Thyroid gland (tissue), 4 donors: ENCODE measurements at regions not wholly inside any gene's neighbourhood (a gene's known extent, or its start where the extent isn't known, plus 50 kb on each side); places are given as distances from the start of the nearest gene placed in this dataset.

Source experiments
- DNase-seq, 2 donors: peaks; one replicate each; pipeline ENCODE4 v3.0.0-alpha.2; 2019
- H3K27ac ChIP-seq, 3 donors: fragments of 200-600 bp; sonication (generic); 1 replicate in 2 of 3; 2 replicates in 1 of 3; pipeline ENCODE4 v1.5.1; 2016 to 2019; ENCODE audit warnings: mild to moderate bottlenecking in 1 of 3, moderate library complexity in 1 of 3
- H3K27me3 ChIP-seq: fragments of 200-600 bp; sonication (generic); one replicate; pipeline ENCODE4 v1.5.1; 2019
- H3K36me3 ChIP-seq, 2 donors: fragments of 200-600 bp; sonication (generic); one replicate each; pipeline ENCODE4 v1.5.1; 2016 to 2019
- H3K4me1 ChIP-seq, 2 donors: fragments of 200-600 bp; sonication (generic); one replicate each; pipeline ENCODE4 v1.5.1; 2017 to 2019
- H3K4me3 ChIP-seq, 3 donors: fragments of 200-600 bp; sonication (generic); replicated peaks in 1 of 3; 1 replicate in 2 of 3; 2 replicates in 1 of 3; pipeline ENCODE4 v1.5.1; 2016; ENCODE audit warnings: mild to moderate bottlenecking in 1 of 3
- H3K9me3 ChIP-seq: fragments of 200-600 bp; sonication (generic); one replicate; pipeline ENCODE4 v1.5.1; 2017
- CTCF ChIP-seq, 6 experiments: fragments of 200-600 bp in 3 of 6; fragments of 450-650 bp in 3 of 6; sonication (generic) in 3 of 6; IDR thresholded peaks; one replicate each; pipeline ENCODE4 v1.5.1; 2016 to 2019; ENCODE audit warnings: antibody characterized with exemption in 6 of 6, mild to moderate bottlenecking in 2 of 6, inconsistent platforms in 1 of 6, moderate library complexity in 1 of 6
- POLR2A ChIP-seq, 2 donors: fragments of 450-650 bp; IDR thresholded peaks; one replicate each; pipeline ENCODE4 v1.6.1; 2017; ENCODE audit warnings: antibody characterized with exemption in 2 of 2, mild to moderate bottlenecking in 2 of 2, moderate library complexity in 1 of 2
- WGBS, 2 donors: methylation state at CpG; one replicate each; pipeline ENCODE4 v1.1.5; 2017; 5-methylcytosine and 5-hydroxymethylcytosine counted together
- intact Hi-C: fragments of 100-400 bp; cut with DNase I; formaldehyde crosslinking; loops from one replicate; pipeline ENCODE4 v1.15.1; 2023

GRCh38 chr10:58460157-58460556, 52.5 kb upstream of the BICC1 start:
- 95 to 97% methylated on average over 1 of the region's 1 CpG for WGBS, 2 donors
- no peaks in the 10 kb centered on the region for H3K27me3 ChIP-seq
- H3K4me1 ChIP-seq: no peaks in the 10 kb centered on the region
- no peak for TF ChIP-seq POLR2A (IDR thresholded peaks at IDR 0.05)
- no peak for TF ChIP-seq CTCF (IDR thresholded peaks at IDR 0.05)
- no peak overlapping the region for H3K27ac ChIP-seq
- intact Hi-C loops: no loop called here
- no peak overlapping the region for H3K4me3 ChIP-seq
- DNase-seq: no peak
- H3K9me3 ChIP-seq: no peaks in the 10 kb centered on the region
- no peaks in the 10 kb centered on the region for H3K36me3 ChIP-seq

GRCh38 chr10:58462863-58463507, 49.7 kb upstream of the BICC1 start:
- H3K9me3 ChIP-seq: no peaks in the 10 kb centered on the region
- TF ChIP-seq POLR2A (IDR thresholded peaks at IDR 0.05): no peak
- TF ChIP-seq CTCF (IDR thresholded peaks at IDR 0.05): no peak
- no peak overlapping the region for H3K4me3 ChIP-seq
- no peak for DNase-seq
- H3K4me1 ChIP-seq: no peaks in the 10 kb centered on the region
- WGBS, 2 donors: 79 to 86% methylated on average over 3 of the region's 3 CpGs
- intact Hi-C loops: no loop called here
- no peak overlapping the region for H3K27ac ChIP-seq
- no peaks in the 10 kb centered on the region for H3K36me3 ChIP-seq
- H3K27me3 ChIP-seq: no peaks in the 10 kb centered on the region
